ENCODE measurements at regions not wholly inside any gene's neighbourhood (a gene's known extent, or its start where the extent isn't known, plus 50 kb on each side); places are given as distances from the start of the nearest gene placed in this dataset.
A peak's percentile ranks its signal among the peaks of the same experiment; 100 is the strongest.

DNA sequence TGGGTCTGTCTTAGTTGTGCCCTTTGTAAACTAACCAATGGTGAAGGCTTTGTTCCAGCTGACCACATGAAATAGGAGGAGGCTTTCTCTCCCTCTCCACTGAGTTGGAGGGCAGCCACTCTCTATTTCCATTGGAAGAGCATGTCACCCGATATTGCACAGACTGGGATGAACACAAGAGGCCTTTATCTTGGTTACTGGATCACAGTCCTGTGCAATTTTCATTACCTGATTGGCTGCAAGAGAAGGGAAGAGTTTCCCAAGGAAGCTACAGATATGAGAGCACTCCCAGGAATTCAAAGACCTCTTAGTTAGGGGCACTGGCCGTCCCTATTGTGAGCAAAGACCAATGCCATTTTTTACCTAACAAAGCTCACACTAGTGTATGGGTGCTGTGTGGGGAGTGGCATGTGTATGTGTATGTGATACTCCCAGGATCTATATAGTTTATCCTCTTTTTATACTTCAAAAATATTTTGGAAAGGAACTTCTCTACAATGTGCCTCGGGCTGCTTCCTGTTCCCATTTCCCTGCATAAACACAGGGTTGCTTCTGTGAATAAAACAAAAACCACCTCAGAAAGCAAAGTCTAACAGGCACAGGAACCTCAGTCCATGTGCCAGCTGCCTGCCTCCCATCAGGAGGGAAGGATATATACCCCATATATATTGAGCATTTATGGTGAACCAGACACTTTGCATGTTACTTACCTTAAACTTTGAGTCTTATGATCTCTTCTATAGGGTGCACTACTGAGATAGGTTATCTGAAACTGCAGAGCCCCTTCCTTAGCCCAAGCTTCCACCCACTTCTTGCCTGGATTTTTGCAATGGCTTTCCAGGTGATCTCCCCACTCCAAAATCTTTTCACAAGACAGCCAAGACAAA lies 126.5 kb downstream of the RASSF10 start (continued):
- TF ChIP-seq SRSF9 (IDR thresholded peaks at IDR 0.05; ENCODE audit: borderline replicate concordance, insufficient read depth, low read depth, low read length, poor library complexity, severe bottlenecking) (no peak), ZNF230 (CRISPR knock-in tag; IDR thresholded peaks at IDR 0.05) (no peak), U2AF2 (IDR thresholded peaks at IDR 0.05; ENCODE audit: low read depth, low read length) (no peak), ZNF841 (CRISPR knock-in tag; IDR thresholded peaks at IDR 0.05; ENCODE audit: borderline replicate concordance) (no peak), ATAD3A (CRISPR knock-in tag; IDR thresholded peaks at IDR 0.05) (no peak), POLR2G (IDR thresholded peaks at IDR 0.05; ENCODE audit: low read depth, low read length) (peak; percentile 30; the same call in 1 of the 2 replicates), CREB1 (IDR thresholded peaks at IDR 0.05) (no peak), CREB1 (CRISPR knock-in tag; IDR thresholded peaks at IDR 0.05) (0 out of 2 replicates have a peak, but pooled peaks have one; percentile 31), ZNF652 (CRISPR knock-in tag; IDR thresholded peaks at IDR 0.05; ENCODE audit: borderline replicate concordance, low read depth) (no peak), KLF9 (CRISPR knock-in tag; IDR thresholded peaks at IDR 0.05; ENCODE audit: low read depth) (no peak), SOX13 (IDR thresholded peaks at IDR 0.05) (0 out of 2 replicates have a peak, but pooled peaks have one; percentile 23), SOX13 (CRISPR knock-in tag; conservative IDR thresholded peaks at IDR 0.05 in 1 of 2, IDR thresholded peaks at IDR 0.05 in 1 of 2) (peak in 1 of 2 experiments; percentile 51; a peak in 1 of 4 replicates), ZNF296 (CRISPR knock-in tag; conservative IDR thresholded peaks at IDR 0.05) (no peak), ZNF33B (CRISPR knock-in tag; IDR thresholded peaks at IDR 0.05) (no peak), ZBTB8A (CRISPR knock-in tag; IDR thresholded peaks at IDR 0.05; ENCODE audit: borderline replicate concordance, low read depth) (no peak), NFE2L2 (IDR thresholded peaks at IDR 0.05; ENCODE audit: low read length) (no peak), ZFY (CRISPR knock-in tag; IDR thresholded peaks at IDR 0.05) (no peak), NRL (CRISPR knock-in tag; IDR thresholded peaks at IDR 0.05; ENCODE audit: borderline replicate concordance) (no peak), ZNF614 (CRISPR knock-in tag; IDR thresholded peaks at IDR 0.05; ENCODE audit: borderline replicate concordance) (0 out of 2 replicates have a peak, but pooled peaks have one; percentile 51), CEBPB (IDR thresholded peaks at IDR 0.05; ENCODE audit: borderline replicate concordance, low read depth, low read length) (peak; percentile 69), ZNF563 (CRISPR knock-in tag; IDR thresholded peaks at IDR 0.05) (no peak), GABPA (IDR thresholded peaks at IDR 0.05; ENCODE audit: low read depth, low read length) (no peak), GABPA (CRISPR knock-in tag; IDR thresholded peaks at IDR 0.05; ENCODE audit: low read depth) (0 out of 2 replicates have a peak, but pooled peaks have one; percentile 9)
- TF ChIP-seq, protein P1, sequence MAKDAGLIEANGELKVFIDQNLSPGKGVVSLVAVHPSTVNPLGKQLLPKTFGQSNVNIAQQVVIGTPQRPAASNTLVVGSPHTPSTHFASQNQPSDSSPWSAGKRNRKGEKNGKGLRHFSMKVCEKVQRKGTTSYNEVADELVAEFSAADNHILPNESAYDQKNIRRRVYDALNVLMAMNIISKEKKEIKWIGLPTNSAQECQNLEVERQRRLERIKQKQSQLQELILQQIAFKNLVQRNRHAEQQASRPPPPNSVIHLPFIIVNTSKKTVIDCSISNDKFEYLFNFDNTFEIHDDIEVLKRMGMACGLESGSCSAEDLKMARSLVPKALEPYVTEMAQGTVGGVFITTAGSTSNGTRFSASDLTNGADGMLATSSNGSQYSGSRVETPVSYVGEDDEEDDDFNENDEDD (CRISPR knock-in tag; IDR thresholded peaks at IDR 0.05; ENCODE audit: borderline replicate concordance): peak; percentile 22; the same call in 1 of the 2 replicates
- TF ChIP-seq, protein P2, sequence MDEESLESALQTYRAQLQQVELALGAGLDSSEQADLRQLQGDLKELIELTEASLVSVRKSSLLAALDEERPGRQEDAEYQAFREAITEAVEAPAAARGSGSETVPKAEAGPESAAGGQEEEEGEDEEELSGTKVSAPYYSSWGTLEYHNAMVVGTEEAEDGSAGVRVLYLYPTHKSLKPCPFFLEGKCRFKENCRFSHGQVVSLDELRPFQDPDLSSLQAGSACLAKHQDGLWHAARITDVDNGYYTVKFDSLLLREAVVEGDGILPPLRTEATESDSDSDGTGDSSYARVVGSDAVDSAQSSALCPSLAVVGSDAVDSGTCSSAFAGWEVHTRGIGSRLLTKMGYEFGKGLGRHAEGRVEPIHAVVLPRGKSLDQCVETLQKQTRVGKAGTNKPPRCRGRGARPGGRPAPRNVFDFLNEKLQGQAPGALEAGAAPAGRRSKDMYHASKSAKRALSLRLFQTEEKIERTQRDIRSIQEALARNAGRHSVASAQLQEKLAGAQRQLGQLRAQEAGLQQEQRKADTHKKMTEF (CRISPR knock-in tag; IDR thresholded peaks at IDR 0.05): peak; percentile 48; the same call in 1 of the 2 replicates
- TF ChIP-seq, protein P3, sequence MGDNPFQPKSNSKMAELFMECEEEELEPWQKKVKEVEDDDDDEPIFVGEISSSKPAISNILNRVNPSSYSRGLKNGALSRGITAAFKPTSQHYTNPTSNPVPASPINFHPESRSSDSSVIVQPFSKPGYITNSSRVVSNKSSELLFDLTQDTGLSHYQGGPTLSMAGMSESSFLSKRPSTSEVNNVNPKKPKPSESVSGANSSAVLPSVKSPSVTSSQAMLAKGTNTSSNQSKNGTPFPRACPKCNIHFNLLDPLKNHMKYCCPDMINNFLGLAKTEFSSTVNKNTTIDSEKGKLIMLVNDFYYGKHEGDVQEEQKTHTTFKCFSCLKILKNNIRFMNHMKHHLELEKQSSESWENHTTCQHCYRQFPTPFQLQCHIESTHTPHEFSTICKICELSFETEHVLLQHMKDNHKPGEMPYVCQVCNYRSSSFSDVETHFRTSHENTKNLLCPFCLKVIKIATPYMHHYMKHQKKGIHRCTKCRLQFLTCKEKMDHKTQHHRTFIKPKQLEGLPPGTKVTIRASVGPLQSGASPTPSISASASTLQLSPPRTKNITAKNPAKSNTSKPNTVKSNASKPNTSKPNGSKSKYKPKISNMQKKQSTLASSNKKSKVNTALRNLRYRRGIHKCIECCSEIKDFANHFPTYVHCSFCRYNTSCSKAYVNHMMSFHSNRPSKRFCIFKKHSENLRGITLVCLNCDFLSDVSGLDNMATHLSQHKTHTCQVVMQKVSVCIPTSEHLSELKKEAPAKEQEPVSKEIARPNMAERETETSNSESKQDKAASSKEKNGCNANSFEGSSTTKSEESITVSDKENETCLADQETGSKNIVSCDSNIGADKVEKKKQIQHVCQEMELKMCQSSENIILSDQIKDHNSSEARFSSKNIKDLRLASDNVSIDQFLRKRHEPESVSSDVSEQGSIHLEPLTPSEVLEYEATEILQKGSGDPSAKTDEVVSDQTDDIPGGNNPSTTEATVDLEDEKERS (CRISPR knock-in tag; IDR thresholded peaks at IDR 0.05): no peak

Measured in HepG2 (cell line).